NCI-H774 (cell line): ENCODE measurements at regions not wholly inside any gene's neighbourhood (a gene's known extent, or its start where the extent isn't known, plus 50 kb on each side); places are given as distances from the start of the nearest gene placed in this dataset.
A peak's percentile ranks its signal among the peaks of the same experiment; 100 is the strongest.

Source experiments
- DNase-seq: peaks from one replicate; lab custom pipeline; 2025; lab: John Stamatoyannopoulos, UW

GRCh38 chr6:165876588-165876987 is 213.5 kb upstream of the PDE10A start:
- no peak for DNase-seq

- DNase-seq, result no peak
Measured at GRCh38 chr6:165875946-165876345, 212.9 kb upstream of the PDE10A start.

- no peak for DNase-seq
Measured at GRCh38 chr6:165873976-165874375, 210.9 kb upstream of the PDE10A start.

DNA sequence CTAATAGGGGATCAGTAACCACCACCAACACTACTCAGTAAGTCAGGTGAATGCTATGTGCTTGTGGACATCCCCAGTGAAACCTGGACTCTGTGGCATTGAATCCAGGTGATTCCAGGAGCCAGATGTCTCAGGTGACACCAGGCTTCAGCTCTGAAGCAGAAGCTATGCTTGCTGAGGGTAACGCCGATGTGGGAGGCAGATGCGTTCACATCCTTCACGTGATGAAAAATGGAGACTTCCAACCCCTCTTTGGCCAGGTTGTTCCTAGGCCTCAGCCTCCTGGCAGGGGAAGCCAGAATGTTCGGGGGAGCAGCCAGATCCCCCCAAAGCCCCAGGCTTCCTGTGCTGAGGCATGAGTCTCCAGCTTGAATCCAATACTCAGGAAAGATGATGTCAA is 209.8 kb upstream of the PDE10A start:
- no peak for DNase-seq

DNA sequence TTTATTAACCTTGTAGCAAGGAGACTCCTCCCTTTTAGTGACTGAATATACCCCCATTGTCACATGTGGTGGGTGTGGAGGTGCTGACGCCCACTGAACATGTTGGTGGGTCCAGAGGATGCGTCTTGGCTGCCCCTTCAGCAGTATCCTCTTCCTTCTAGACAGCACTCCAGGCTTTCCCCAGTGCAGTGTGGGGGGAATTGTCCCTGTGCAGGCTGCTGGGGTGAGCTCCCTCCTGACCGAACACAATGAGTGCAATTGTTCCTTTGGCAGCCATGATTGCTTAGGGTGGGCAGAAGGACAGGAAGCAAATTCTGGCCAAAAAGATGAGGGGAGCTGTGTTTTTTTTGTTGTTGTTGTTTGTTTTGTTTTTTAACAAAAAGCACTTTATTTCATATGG is 209.3 kb upstream of the PDE10A start:
- DNase-seq, result no peak

- DNase-seq, result no peak
Measured at GRCh38 chr6:165871571-165871970, 208.5 kb upstream of the PDE10A start.

GRCh38 chr6:165869526-165869925 is 206.5 kb upstream of the PDE10A start:
- DNase-seq, result no peak

DNA sequence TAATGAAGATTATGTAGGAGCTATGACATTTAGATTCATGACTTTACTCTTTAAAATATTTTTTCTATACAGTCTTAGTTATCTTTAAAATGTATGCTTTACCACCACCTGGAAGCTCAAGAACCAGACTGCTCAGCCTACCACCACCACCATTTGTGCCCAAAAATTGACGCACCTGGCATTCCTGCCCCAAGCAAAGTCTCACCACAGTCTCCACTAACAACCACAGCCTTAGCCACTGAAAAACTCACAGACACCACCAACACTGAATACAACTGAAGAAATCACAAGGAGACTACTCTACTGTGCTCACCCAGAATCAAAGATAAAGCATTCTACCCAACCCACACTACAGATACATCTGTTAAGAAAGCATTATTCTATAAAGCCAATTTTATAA is 201.9 kb upstream of the PDE10A start:
- no peak for DNase-seq

- DNase-seq, result no peak
Measured at GRCh38 chr6:165864218-165864617, 201.2 kb upstream of the PDE10A start.

DNA sequence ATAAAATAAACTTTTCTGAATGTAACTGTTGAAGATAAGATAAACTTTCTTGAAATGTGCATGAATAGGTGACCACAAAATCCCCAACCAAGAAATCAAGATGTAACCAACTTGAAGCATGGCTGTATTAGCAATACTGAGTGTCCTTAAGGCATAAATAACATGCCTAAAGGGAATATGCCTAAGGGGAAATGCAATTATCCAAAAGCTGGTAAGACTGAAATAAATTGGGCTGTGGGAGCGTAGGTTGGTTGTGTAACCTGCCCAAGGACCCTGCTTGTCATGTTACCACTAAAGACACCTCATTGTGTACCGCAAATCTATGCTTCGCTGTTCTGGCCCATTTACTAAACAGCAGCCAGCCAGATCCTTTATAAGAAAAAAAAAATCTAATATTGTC is 200.8 kb upstream of the PDE10A start:
- DNase-seq, result no peak

- no peak for DNase-seq
Measured at GRCh38 chr6:165862813-165863212, 199.8 kb upstream of the PDE10A start.

GRCh38 chr6:165861226-165861625 is 198.2 kb upstream of the PDE10A start:
- no peak for DNase-seq

- no peak for DNase-seq
Measured at GRCh38 chr6:165858586-165858985, 195.5 kb upstream of the PDE10A start.

DNA sequence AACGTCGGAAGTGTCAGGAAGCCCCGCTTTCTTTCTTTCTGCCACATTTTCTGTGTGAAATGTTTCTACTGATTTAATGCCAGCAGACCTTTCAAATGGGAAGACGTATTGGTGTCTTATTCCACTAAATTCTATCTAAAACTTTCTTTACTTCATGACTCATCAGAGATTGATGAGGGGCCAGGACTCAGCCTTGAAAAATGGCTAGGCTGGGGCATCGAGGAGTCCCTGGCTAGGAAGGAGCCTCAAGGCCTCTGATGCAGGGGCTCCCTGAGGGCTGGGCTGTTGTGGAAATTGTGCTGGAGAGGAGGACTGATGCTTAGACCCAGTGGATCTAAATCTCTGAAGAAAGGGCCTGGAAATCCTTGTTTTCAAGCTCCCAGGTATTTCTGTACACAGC is 192.8 kb upstream of the PDE10A start:
- DNase-seq, result no peak

- no peak for DNase-seq
Measured at GRCh38 chr6:165854863-165855593, 192.0 kb upstream of the PDE10A start.

DNA sequence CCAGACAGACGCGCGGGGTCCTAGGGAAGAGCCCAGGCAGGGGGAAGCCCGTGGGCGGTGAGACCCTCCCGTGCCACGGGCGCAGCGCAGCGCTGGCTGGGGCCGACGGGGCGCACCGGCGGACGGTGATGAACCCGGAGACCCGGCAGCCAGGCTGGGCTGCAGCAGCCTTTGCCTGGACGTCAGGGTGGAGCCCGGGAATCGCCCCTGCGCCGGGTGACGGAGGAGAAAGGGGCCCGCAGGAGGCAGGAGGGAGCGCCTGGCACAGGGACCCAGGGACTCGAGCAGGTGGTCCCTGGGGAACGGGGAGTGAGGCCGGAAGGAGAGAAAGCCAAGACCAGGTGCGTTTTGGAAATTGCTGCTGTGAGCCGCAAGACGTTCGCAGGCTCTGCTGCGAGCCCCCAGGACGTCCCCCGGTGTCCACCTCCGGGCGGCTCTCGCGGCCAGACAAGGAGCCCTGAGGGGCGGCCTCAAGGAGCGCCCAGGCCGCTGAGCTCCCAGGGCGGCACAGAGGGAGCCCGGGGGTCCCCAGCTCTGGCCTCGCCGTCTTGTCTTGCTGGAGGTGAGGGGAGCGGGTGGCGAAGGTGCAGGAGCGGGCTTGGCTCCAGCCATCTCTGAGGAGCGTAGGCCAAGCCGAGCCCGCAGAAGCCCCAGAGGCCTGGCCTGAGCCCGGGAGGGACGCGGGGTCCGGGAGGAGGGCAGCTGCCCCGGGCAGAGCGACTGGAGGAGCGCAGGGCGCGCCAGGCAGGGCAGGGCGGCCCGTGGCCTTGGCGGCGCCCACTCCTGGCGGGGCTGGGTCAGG is 191.2 kb upstream of the PDE10A start:
- no peak for DNase-seq

DNA sequence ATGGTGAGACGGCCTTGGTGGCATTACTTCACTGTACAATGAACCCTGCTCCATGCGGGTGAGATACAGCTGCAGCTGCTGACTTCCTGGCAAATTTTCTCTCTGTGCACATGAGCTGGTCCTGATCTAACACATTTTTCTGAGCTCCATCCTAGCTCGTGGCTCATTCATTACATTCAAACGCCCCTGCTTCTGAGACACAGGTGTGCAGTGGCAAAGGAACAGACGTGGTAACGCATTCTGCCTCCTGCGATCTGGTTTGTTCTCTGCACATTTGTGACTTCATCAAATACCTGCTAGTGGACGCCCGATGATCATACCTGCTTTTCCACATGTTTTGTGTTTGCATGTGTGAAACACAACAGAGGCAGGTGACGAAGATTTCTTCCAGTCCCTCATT is 189.6 kb upstream of the PDE10A start:
- DNase-seq, result no peak

DNA sequence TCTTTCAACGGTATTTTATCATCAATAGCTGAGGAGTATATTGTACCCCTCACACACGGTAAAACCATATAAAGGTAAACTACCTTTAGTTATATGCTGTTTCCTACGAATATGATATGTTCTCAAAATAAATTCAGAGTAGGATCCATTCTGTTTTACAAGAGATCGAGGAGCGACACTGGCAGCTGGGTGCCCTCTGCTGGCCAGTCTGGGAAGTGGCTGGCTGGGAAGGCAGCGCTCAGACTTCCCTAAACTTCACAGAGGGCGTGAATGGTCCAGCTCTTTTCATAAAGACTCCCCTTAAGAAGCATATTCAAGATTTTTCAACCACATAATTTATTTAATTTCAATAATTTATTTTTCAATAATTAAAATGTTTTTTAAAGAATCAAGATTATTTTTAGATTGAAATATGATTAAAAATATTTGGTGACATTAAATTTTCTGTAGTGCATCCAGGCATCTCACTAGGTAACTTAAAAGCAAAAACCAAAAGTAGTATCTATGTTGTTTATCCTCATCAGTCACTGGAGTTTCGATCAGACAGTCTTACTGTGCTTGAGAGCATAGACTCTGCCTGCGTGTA is 187.5 kb upstream of the PDE10A start:
- peak; percentile 57 for DNase-seq

- DNase-seq, result no peak
Measured at GRCh38 chr6:165849534-165850430, 186.7 kb upstream of the PDE10A start.

DNA sequence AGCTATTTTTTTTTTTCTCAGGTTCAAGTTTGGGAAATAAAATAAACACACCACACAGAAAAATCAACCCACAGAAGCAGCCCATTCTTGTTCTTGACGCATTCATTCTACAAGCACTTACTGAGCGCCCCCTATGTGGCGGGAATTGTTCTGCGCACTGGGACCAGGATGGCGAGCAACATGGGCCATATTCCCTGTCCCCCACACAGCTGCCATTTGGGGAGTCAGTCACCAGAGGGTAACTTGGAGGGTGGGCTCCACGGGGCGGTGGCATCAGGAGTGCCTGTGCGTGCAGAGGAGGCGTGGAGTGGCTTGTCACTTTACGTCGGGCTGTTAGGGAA is 185.0 kb upstream of the PDE10A start:
- no peak for DNase-seq

DNA sequence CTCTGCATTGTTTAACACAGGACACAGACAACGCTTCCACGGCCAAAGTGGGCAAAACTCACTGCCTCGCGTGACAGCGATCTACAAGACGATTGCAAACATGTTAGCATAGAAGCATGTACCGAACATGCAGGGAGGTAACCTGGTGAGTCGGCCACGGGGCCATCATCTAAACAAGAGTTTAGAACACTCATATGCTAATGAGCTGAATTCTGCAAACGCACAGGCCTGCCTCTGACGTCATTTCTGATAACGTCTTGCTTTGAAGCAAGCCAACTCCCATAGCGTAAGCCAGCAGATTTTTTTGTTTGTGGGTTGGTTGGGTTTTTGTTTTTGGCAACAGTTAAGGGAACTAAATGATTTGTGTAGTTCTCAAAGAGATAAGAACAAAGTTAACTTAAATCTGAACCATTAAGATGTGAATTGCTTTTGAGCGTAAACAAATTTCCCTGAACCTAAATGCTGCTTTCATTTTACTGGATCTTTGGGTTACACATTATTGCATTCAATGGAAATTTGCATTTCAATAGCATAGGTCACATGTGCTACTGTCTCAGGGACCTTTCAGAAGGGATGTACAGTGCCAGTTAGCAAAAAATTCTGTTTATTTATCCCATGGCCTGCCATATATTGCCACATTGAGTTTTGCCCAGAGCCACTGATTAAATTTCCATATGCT is 184.5 kb upstream of the PDE10A start:
- DNase-seq, result no peak
